ENCODE measurements at regions not wholly inside any gene's neighbourhood (a gene's known extent, or its start where the extent isn't known, plus 50 kb on each side); places are given as distances from the start of the nearest gene placed in this dataset.
A peak's percentile ranks its signal among the peaks of the same experiment; 100 is the strongest.

DNA sequence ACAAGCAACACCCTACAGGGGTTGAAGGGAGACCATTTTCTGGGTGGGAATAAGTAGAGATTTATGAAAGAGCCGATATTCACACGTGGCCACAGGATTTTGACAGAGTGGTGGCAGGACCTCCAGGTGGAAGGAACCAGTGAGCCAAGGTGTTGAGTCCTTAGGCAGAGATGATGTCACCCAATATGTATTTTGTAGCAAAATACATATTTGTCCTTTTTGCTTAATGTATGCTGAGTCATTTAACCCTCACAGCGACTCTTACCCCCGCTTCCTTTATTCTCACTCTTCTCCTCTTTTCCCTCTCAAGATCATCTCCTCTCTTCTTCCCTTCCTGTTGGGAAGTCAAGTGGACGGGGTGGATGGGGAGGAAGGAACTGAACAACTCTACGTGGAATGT lies 215.7 kb upstream of the S1PR3 start:
- Histone ChIP-seq H3K9me3 (ENCODE audit: insufficient read depth, low read depth, low read length) (no peaks in the 10 kb centered on the region), H3K4me3 (ENCODE audit: insufficient read depth, low read depth, low read length) (no peak overlapping the region), H3K4me2 (ENCODE audit: low read length) (peak overlapping the region; percentile 59), H3K9ac (ENCODE audit: low read length) (peak overlapping the region; percentile 67), H3K27ac (ENCODE audit: low read depth, low read length) (peak overlapping the region; percentile 92), H3K27me3 (ENCODE audit: insufficient read depth, low read length) (no peaks in the 10 kb centered on the region), H3K4me1 (ENCODE audit: insufficient read depth, low read length) (peaks cover 50% of the 10 kb centered on the region), H2AFZ (ENCODE audit: low read depth, low read length) (no peak overlapping the region), H3K79me2 (ENCODE audit: insufficient read depth, low read length) (no peaks in the 10 kb centered on the region), H3K36me3 (ENCODE audit: insufficient read depth, low read length) (no peaks in the 10 kb centered on the region), H4K20me1 (ENCODE audit: insufficient read depth, low read length) (no peaks in the 10 kb centered on the region)
- Mint-ChIP-seq H3K4me3 (ENCODE audit: unreplicated experiment) (no peak overlapping the region), H3K27ac (ENCODE audit: unreplicated experiment) (peak overlapping the region; percentile 91), H3K27me3 (ENCODE audit: low read depth, unreplicated experiment) (no peaks in the 10 kb centered on the region), H3K9me3 (ENCODE audit: unreplicated experiment) (no peaks in the 10 kb centered on the region), H3K4me1 (ENCODE audit: low read depth, unreplicated experiment) (peaks cover 44% of the 10 kb centered on the region), H3K36me3 (ENCODE audit: low read depth, unreplicated experiment) (no peaks in the 10 kb centered on the region)
- TF ChIP-seq, protein P1, sequence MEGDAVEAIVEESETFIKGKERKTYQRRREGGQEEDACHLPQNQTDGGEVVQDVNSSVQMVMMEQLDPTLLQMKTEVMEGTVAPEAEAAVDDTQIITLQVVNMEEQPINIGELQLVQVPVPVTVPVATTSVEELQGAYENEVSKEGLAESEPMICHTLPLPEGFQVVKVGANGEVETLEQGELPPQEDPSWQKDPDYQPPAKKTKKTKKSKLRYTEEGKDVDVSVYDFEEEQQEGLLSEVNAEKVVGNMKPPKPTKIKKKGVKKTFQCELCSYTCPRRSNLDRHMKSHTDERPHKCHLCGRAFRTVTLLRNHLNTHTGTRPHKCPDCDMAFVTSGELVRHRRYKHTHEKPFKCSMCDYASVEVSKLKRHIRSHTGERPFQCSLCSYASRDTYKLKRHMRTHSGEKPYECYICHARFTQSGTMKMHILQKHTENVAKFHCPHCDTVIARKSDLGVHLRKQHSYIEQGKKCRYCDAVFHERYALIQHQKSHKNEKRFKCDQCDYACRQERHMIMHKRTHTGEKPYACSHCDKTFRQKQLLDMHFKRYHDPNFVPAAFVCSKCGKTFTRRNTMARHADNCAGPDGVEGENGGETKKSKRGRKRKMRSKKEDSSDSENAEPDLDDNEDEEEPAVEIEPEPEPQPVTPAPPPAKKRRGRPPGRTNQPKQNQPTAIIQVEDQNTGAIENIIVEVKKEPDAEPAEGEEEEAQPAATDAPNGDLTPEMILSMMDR (IDR thresholded peaks at IDR 0.05; ENCODE audit: insufficient read depth, low read depth, low read length), result no peak
- no peak for TF ChIP-seq EZH2 (IDR thresholded peaks at IDR 0.05; ENCODE audit: insufficient read depth, low read length)
- FAIRE-seq (peak; percentile 32), DNase-seq (ENCODE audit: low read depth) (peak; percentile 39)

DNA sequence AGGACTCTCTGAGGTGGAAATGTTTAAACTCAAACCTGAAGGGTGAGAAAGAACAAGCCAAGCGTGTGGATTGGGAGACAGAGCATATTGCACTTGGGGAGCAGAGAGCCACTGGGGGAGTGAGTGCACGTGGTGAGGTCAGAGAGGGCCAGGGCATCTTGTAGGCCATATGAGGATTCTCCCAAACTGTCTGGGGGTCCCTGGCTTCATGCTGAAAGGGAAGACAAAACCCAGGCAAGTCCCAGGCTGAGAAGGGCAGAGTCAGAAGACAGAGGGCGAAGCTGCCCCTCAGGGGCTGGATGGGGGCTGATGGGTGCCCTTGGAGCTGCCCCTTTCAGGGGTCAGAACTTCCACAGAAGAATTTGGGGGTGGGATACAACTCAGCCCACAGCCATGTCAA lies 215.3 kb upstream of the S1PR3 start:
- Mint-ChIP-seq H3K36me3 (ENCODE audit: low read depth, unreplicated experiment) (no peaks in the 10 kb centered on the region), H3K9me3 (ENCODE audit: unreplicated experiment) (no peaks in the 10 kb centered on the region), H3K4me3 (ENCODE audit: unreplicated experiment) (no peak overlapping the region), H3K4me1 (ENCODE audit: low read depth, unreplicated experiment) (peaks cover 45% of the 10 kb centered on the region), H3K27ac (ENCODE audit: unreplicated experiment) (peak overlapping the region; percentile 91), H3K27me3 (ENCODE audit: low read depth, unreplicated experiment) (no peaks in the 10 kb centered on the region)
- TF ChIP-seq, protein P1 (IDR thresholded peaks at IDR 0.05; ENCODE audit: insufficient read depth, low read depth, low read length), result no peak
- TF ChIP-seq EZH2 (IDR thresholded peaks at IDR 0.05; ENCODE audit: insufficient read depth, low read length), result no peak
- Histone ChIP-seq H3K4me1 (ENCODE audit: insufficient read depth, low read length) (peaks cover 50% of the 10 kb centered on the region), H3K36me3 (ENCODE audit: insufficient read depth, low read length) (no peaks in the 10 kb centered on the region), H3K4me2 (ENCODE audit: low read length) (peak overlapping the region; percentile 59), H3K27me3 (ENCODE audit: insufficient read depth, low read length) (no peaks in the 10 kb centered on the region), H3K27ac (ENCODE audit: low read depth, low read length) (peak overlapping the region; percentile 92), H3K9ac (ENCODE audit: low read length) (peak overlapping the region; percentile 67), H2AFZ (ENCODE audit: low read depth, low read length) (no peak overlapping the region), H3K9me3 (ENCODE audit: insufficient read depth, low read depth, low read length) (no peaks in the 10 kb centered on the region), H3K79me2 (ENCODE audit: insufficient read depth, low read length) (no peaks in the 10 kb centered on the region), H3K4me3 (ENCODE audit: insufficient read depth, low read depth, low read length) (no peak overlapping the region), H4K20me1 (ENCODE audit: insufficient read depth, low read length) (no peaks in the 10 kb centered on the region)
- no peak for FAIRE-seq
- DNase-seq (ENCODE audit: low read depth), result no peak

DNA sequence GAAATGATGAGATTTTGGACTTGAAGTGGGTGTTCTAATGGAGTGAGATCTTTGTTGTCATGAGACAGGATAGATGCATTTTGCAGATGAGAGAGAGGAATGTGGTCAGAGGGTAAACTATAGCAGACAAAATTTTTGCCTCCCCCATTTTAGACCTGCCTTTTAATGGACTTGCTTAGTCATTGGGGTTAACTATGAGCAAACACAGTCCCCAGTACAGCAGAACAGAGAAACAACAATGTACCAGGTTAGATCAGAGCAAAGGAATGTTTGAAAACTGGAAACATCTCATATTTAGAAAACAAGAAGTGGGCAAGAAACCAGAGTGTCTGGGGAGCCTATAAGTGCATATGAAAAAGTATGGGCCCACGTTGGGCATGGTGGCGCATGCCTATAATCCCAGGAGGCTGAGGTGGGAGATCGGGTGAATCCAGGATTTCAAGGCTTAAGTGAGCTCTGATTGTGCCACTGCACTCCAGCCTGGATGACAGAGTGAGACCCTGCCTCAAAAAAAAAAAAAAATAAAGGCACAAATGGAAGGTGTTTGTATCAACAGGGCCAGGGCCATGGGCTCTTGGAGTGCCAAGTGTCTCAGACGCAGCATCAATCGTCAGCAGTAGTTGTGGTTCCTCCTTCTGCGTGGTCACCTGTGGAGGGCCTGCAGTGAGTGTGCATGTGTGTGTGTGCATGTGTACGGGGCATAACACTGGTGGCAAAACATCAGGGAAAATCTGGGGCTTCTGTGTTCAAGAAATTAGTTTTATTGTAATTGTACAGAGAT lies 214.4 kb upstream of the S1PR3 start:
- peak overlapping the region; percentile 67 for H3K9ac ChIP-seq (ENCODE audit: low read length)
- H3K4me1 Mint-ChIP-seq (ENCODE audit: low read depth, unreplicated experiment), result peaks cover 50% of the 10 kb centered on the region
- H3K79me2 ChIP-seq (ENCODE audit: insufficient read depth, low read length), result no peaks in the 10 kb centered on the region
- H3K36me3 ChIP-seq (ENCODE audit: insufficient read depth, low read length), result no peaks in the 10 kb centered on the region
- H3K36me3 Mint-ChIP-seq (ENCODE audit: low read depth, unreplicated experiment), result no peaks in the 10 kb centered on the region
- H3K4me3 ChIP-seq (ENCODE audit: insufficient read depth, low read depth, low read length), result peak overlapping the region; percentile 22
- TF ChIP-seq, protein P1 (IDR thresholded peaks at IDR 0.05; ENCODE audit: insufficient read depth, low read depth, low read length), result no peak
- TF ChIP-seq EZH2 (IDR thresholded peaks at IDR 0.05; ENCODE audit: insufficient read depth, low read length), result no peak
- no peaks in the 10 kb centered on the region for H4K20me1 ChIP-seq (ENCODE audit: insufficient read depth, low read length)
- peak overlapping the region; percentile 92 for H3K27ac ChIP-seq (ENCODE audit: low read depth, low read length)
- peaks cover 54% of the 10 kb centered on the region for H3K4me1 ChIP-seq (ENCODE audit: insufficient read depth, low read length)
- FAIRE-seq, result peak; percentile 96
- no peaks in the 10 kb centered on the region for H3K27me3 Mint-ChIP-seq (ENCODE audit: low read depth, unreplicated experiment)
- peak overlapping the region; percentile 59 for H3K4me2 ChIP-seq (ENCODE audit: low read length)
- peak; percentile 91 for DNase-seq (ENCODE audit: low read depth)
- no peaks in the 10 kb centered on the region for H3K27me3 ChIP-seq (ENCODE audit: insufficient read depth, low read length)
- no peaks in the 10 kb centered on the region for H3K9me3 ChIP-seq (ENCODE audit: insufficient read depth, low read depth, low read length)
- H3K4me3 Mint-ChIP-seq (ENCODE audit: unreplicated experiment), result peak overlapping the region; percentile 0
- H3K9me3 Mint-ChIP-seq (ENCODE audit: unreplicated experiment), result no peaks in the 10 kb centered on the region
- peak overlapping the region; percentile 75 for H3K27ac Mint-ChIP-seq (ENCODE audit: unreplicated experiment)
- H2AFZ ChIP-seq (ENCODE audit: low read depth, low read length), result no peak overlapping the region

Data from astrocyte (in vitro differentiated cells and primary cell).